Kidney capillary endothelial cell (primary cell): ENCODE measurements at regions not wholly inside any gene's neighbourhood (a gene's known extent, or its start where the extent isn't known, plus 50 kb on each side); places are given as distances from the start of the nearest gene placed in this dataset.
"Not testable (repeated sequence)": the region's sequence is repeated elsewhere in the genome, so short reads cannot be mapped to it uniquely, and the experiment has no call there.

Source experiments
- DNase-seq: peaks from one replicate; pipeline ENCODE4 v3.0.0-alpha.2; 2018; ENCODE audit warnings: low spot score

- DNase-seq, result no peak
These were observed 871.8 kb downstream of the RPS29 start for GRCh38 chr14:48714366-48714765.

DNA sequence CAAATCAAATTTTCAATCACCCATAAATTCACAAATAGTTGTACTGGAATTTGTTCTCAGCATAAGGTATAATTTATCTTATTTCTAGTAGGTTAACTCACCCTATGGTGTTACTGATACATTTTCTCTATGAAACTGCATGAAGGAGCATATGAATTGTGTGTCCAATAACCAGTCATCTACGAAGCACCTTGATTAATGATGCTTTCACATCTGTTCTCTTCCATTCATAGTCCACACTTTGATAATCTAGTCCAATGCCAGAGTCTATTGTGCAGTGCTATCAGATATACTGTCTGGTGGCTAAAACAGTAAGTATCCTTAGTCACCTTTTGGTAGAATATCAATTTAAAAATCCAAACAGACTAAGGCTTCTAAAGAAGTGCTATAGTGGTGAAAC lies 876.0 kb downstream of the RPS29 start:
- DNase-seq, result no peak

- no peak for DNase-seq
These were observed 876.8 kb downstream of the RPS29 start for GRCh38 chr14:48709277-48709785.

DNA sequence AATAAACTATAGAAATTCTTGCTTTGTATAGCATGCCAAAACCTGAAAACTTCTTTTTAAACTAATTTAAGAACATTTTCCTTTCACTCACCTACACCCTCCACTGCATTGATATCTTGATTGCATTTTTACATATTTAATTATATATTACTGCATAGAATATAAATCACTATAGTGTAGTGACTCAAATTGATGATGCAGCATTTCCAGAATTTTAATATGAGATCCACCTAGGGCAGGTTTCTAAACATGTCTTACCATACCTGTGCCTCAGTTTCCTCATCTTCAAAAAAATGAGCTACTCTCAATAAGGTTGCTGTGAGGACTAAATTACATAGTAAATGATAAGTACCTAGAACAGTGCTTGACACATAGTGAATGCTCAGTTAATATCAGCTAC lies 881.5 kb downstream of the RPS29 start:
- no peak for DNase-seq

GRCh38 chr14:48703728-48704467 lies 882.3 kb downstream of the RPS29 start:
- DNase-seq, result no peak

DNA sequence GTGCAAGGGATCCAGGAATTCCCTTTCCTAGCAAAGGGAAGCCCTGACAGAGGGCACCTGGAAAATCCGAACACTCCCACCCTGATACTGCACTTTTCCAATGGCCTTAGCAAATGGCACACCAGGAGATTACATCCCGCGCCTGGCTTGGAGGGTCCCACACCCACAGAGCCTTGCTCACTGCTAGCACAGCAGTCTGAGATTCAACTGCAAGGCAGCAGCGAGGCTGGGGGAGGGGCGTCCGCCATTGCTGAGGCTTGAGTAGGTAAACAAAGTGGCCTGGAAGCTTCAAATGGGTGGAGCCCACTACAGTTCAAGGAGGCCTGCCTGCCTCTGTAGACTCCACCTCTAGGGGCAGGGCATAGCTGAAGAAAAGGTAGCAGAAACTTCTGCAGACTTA lies 888.8 kb downstream of the RPS29 start:
- not testable (repeated sequence) for DNase-seq

DNA sequence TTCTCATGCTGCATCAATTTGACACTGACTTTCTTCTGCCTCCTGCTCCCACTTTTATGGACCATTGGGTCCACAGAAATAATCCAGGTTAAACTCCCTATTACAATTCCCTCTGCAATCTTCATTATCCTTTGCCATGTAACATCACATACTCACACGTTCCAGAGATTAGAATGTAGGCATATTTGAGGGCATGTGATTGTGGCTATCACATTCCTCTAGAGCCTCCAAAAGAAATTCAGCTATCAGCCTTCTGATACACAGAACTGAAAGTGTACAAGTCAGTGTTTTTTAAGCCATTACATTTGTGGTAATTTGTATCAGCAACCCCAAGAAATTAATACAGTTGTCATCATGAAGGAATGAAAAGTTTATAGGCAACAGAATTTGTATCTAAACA lies 892.4 kb downstream of the RPS29 start:
- no peak for DNase-seq

GRCh38 chr14:48690349-48690748 lies 895.8 kb downstream of the RPS29 start:
- no peak for DNase-seq

GRCh38 chr14:48686650-48687049 lies 899.5 kb downstream of the RPS29 start:
- DNase-seq, result no peak

DNA sequence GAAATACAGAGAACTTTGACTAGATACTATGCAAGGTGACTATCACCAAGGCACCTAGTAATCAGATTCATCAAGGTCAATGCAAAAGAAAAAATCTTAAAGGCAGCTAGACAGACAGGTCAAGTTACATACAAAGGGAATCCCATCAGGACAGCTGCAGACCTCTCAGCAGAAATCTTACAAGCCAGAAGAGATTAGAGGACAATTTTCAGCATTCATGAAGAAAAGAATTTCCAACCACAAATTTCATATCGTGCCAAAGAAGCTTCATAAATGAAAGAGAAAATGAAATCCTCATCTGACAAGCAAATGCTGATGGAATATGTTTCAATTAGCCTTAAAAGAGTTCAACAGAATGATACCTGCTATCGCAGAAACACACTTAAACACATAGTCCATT lies 913.7 kb downstream of the RPS29 start:
- no peak for DNase-seq

GRCh38 chr14:48670939-48671338 lies 915.2 kb downstream of the RPS29 start:
- DNase-seq, result no peak

GRCh38 chr14:48665077-48665784 lies 920.9 kb downstream of the RPS29 start:
- no peak for DNase-seq

DNA sequence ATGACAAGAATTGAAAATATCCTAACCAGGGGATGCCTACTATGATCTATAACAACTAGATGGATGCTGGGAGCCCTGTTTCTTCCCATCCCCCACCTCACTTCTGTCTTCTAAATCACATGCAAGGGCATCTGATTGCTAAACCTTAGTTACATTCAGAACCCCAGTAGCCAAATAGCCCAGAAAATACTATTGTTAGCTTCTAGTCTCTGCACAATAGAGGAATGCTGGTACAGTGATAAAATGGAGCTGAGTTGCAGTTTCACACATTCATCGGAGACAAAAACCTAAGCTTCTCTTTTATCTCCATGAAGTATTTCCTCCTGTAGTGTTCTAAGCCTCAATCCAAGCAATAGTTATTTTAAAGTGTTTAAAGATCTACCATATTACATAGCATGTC lies 942.9 kb downstream of the RPS29 start:
- no peak for DNase-seq

DNA sequence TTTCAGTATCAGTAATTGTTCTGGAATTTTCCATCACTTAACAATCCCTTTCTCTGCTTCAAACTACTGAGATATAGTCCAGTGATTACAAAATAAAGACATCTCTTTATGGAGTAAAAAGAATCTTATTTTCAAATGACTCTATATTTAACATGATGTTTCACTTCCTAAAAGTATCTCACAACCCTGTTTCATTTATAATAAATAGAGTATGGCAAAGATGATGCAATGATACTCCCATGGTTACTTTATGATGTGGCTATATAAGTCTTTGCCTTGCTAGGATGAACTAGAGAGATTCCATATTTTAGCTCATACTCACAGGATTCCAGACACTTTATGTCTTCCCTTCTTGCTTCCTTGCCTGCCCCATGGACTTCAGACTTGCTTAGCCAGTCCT lies 953.5 kb upstream of the MDGA2 start:
- DNase-seq, result no peak

GRCh38 chr14:48622980-48623379 lies 947.6 kb upstream of the MDGA2 start:
- no peak for DNase-seq

DNA sequence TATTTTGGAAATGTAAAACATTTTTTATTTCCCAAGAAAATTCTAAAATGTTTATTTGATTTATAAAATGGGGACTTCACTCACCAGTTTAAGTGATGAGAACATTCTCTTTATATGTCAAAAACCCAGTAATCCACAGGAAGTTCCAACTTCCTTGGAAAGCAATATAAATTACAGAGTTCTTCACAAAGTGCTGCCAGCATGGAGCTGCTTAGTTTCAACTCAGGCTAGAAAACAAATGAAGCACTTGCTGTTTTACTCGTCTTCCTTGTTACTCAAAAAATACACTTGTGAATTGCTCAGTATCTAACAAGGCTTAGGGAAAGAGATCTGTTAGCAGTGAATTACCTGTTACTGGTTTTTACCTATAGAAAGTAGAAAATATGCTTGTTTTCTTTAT lies 942.7 kb upstream of the MDGA2 start:
- no peak for DNase-seq

GRCh38 chr14:48616931-48617330 lies 941.5 kb upstream of the MDGA2 start:
- no peak for DNase-seq

- DNase-seq, result no peak
These were observed 940.2 kb upstream of the MDGA2 start for GRCh38 chr14:48615618-48616017.

- no peak for DNase-seq
These were observed 938.6 kb upstream of the MDGA2 start for GRCh38 chr14:48614003-48614402.

- not testable (repeated sequence) for DNase-seq
These were observed 931.6 kb upstream of the MDGA2 start for GRCh38 chr14:48606960-48607359.

GRCh38 chr14:48598458-48598857 lies 923.1 kb upstream of the MDGA2 start:
- no peak for DNase-seq

GRCh38 chr14:48586099-48586498 lies 910.7 kb upstream of the MDGA2 start:
- no peak for DNase-seq

DNA sequence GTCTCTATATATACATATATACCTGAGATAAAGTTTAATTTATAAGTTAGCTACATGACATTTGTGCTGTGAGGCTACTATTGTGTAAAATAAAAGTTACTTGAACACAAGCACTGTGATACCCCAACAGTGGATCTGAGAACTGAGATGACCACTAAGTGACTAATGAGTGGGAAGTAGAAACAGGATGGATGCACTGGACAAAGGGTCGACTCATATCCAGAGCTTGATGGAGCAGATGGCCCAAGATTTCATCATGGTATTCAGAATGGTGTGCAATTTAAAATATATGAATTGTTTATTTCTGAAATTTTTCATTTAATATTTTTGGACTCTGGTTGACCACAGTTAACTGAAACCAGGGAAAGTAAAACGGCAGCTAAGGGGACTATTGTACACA lies 908.6 kb upstream of the MDGA2 start:
- DNase-seq, result no peak

DNA sequence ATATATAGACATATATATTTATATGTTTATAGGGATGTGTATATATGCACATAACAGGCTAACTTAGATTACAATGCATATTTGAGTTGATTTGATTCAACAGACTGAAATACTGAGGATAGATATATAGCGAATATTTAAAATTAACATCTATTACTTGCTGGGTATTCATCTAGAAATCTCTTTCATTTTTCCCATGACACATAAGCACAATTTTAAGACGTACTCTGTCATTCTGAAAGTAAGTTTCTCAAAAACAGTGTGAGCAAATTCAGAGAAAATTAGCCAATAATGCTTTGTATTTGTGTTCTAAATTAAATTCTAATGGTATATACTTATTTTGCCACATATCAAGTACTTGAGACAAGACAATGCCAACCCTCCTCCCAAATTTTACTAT lies 907.5 kb upstream of the MDGA2 start:
- no peak for DNase-seq
